ENCODE measurements at regions not wholly inside any gene's neighbourhood (a gene's known extent, or its start where the extent isn't known, plus 50 kb on each side); places are given as distances from the start of the nearest gene placed in this dataset.

- TF ChIP-seq CTCF (IDR thresholded peaks at IDR 0.05) (no peak), POLR2A (IDR thresholded peaks at IDR 0.05) (no peak), POLR2AphosphoS5 (IDR thresholded peaks at IDR 0.05) (no peak)
These were observed 1303.9 kb upstream of the PIK3C3 start for GRCh38 chr18:40651163-40651562.
